WI38 (cell line): ENCODE measurements at regions not wholly inside any gene's neighbourhood (a gene's known extent, or its start where the extent isn't known, plus 50 kb on each side); places are given as distances from the start of the nearest gene placed in this dataset.
"Not testable (repeated sequence)": the region's sequence is repeated elsewhere in the genome, so short reads cannot be mapped to it uniquely, and the experiment has no call there.

ENCODE experiments used
- H3K4me3 ChIP-seq: 2 replicates; pipeline ENCODE4 v1.5.1; 2011; ENCODE audit warnings: low read depth, mild to moderate bottlenecking, control low read depth, low read length
- TF ChIP-seq, protein P1 (sequence below): IDR thresholded peaks from 2 replicates; pipeline ENCODE4 v1.5.1; 2012; ENCODE audit warnings: low read depth, mild to moderate bottlenecking, control low read depth, low read length

DNA sequence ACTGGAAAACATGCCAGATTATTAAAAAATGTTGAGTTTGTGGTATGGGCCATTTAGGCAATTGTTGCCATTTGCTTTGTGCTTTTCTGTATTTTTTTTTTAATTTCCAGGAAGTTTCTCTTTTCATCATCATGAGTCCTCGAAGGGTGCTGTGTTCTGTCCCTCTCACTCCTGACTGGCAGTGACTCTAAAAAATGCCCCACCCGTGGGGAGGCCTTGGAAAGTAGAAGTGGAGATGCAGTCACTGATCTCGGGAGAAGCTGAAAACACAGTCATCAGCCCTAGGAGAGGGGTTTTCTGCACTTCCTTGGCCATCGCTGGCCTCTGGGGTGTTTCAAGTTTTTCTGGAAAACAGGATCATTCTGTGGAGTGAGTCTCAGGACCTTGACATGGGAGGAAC is 98.5 kb upstream of the GRK3 start:
- H3K4me3 ChIP-seq = no peak overlapping the region
- TF ChIP-seq, protein P1, sequence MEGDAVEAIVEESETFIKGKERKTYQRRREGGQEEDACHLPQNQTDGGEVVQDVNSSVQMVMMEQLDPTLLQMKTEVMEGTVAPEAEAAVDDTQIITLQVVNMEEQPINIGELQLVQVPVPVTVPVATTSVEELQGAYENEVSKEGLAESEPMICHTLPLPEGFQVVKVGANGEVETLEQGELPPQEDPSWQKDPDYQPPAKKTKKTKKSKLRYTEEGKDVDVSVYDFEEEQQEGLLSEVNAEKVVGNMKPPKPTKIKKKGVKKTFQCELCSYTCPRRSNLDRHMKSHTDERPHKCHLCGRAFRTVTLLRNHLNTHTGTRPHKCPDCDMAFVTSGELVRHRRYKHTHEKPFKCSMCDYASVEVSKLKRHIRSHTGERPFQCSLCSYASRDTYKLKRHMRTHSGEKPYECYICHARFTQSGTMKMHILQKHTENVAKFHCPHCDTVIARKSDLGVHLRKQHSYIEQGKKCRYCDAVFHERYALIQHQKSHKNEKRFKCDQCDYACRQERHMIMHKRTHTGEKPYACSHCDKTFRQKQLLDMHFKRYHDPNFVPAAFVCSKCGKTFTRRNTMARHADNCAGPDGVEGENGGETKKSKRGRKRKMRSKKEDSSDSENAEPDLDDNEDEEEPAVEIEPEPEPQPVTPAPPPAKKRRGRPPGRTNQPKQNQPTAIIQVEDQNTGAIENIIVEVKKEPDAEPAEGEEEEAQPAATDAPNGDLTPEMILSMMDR = no peak

DNA sequence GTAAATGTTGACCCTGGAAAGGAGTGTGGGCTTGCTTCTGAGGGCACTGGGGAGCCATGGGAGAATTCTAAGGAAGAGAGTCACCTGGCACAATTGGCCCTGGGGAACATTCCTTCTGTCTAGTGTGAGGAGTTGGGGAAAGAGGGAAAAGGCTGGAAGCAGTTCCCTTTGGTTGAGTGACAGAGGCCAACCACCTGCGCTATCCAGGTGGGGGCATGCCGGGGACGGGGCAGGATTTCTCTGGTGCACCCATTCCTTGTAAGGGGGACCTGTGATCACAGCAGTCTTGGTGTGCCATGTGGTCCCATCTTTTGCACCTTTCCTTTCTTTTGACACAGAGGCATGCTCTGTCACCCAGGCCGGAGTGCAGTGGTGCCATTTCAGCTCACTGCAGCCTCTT is 92.1 kb upstream of the GRK3 start:
- TF ChIP-seq, protein P1 = no peak
- no peak overlapping the region for H3K4me3 ChIP-seq

DNA sequence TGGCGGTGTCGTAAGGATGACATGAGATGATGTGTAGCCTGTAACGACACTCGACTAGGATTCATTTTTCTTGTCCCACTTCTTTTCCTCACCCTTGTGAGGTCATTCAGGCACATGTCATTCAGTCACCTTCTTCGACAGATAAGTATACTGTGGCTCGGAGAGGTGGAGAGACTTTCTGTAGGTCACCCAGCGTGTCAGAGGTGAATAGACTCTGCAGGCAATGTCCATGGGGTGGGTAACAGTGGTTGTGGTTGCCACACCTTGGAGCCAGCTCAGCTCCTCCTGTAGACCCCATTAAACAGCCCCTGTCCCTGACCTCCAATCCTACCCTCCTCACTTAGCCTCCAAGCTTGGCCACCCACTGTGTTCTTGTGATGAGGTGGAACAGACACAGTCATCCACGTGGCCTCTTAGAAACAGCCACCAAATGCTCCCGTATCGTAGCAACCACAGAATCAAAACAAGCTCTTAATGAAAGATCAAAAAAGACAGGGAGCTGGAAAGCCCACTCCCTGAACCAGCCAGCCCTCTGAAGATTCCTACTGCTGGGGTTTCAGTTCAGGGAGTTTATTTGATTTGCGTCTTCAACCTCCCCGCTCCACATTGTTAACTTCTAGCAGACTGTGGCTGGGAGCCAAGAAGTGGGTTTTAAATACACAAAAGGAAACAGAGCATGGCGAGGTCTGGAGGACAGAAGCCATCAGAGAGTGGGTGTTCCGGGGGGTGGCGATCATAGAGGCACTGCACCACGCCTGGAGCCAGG is 89.0 kb upstream of the GRK3 start:
- no peak overlapping the region for H3K4me3 ChIP-seq
- TF ChIP-seq, protein P1 = no peak

- no peak overlapping the region for H3K4me3 ChIP-seq
- TF ChIP-seq, protein P1 = no peak
Measured at GRCh38 chr22:25477358-25477757, 87.1 kb upstream of the GRK3 start.

GRCh38 chr22:25478111-25478510 is 86.4 kb upstream of the GRK3 start:
- no peak overlapping the region for H3K4me3 ChIP-seq
- TF ChIP-seq, protein P1 = no peak

DNA sequence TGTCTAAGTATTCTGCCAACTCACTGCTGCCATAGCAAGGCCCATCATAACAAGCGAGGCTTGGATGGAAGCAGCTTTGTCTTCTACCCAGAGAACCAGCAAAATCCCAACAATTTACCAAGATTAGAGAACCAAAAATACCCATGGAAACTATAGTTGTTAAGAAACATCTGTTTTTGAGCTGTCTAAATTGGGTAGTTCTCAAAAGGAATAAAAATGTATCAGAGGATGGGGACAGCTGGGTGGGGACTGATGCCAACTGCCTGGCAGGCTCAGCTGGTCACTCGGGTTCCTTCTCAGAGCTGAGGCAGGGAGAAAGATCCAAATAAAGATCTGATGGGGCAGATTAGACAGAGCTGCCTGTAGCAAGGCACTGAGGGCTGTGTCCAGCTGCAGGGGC is 85.9 kb upstream of the GRK3 start:
- no peak overlapping the region for H3K4me3 ChIP-seq
- TF ChIP-seq, protein P1 = no peak

GRCh38 chr22:25480868-25481267 is 83.6 kb upstream of the GRK3 start:
- H3K4me3 ChIP-seq = not testable (repeated sequence)

DNA sequence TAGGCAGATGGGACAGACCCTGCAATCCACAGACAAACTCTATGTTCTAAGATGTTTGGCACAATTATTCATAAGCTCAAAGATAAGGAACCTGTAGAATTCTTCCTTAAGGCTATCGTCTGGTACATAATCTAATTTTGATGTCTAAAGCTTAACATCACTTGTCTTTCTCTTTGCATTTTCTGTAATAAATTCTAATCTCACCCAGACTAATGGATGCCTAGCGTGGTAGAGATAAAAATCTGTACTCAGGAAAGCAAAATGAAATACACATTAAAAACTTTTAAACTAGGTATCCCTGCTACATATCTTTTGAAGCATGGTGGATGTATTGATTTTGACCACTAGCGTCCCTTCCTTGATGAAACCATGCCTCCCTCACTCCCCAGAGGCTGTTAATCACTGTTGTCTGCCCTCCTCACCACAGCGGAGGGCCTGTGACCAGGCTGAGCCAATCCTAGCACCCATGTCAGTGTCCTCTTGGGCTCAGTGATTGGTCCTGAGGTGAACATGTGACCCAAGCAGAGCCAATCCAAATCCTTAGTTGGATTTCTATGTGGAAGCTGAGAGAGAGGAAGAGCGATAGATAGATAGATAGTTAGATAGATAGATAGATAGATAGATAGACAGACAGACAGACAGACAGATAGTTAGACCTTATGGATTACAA is 82.2 kb upstream of the GRK3 start:
- TF ChIP-seq, protein P1 = no peak
- H3K4me3 ChIP-seq = no peak overlapping the region
